Lower leg skin (tissue), 3 donors: ENCODE measurements at regions not wholly inside any gene's neighbourhood (a gene's known extent, or its start where the extent isn't known, plus 50 kb on each side); places are given as distances from the start of the nearest gene placed in this dataset.

ENCODE experiments used
- CTCF ChIP-seq, 3 donors: fragments of 450-650 bp; IDR thresholded peaks; one replicate each; pipeline ENCODE4 v1.5.1; 2016; ENCODE audit warnings: antibody characterized with exemption in 3 of 3, mild to moderate bottlenecking in 3 of 3, moderate library complexity in 2 of 3
- POLR2A ChIP-seq, 2 donors: fragments of 450-650 bp; IDR thresholded peaks; one replicate each; pipeline ENCODE4 v1.6.1; 2016 to 2017; ENCODE audit warnings: antibody characterized with exemption in 2 of 2, mild to moderate bottlenecking in 1 of 2, moderate library complexity in 1 of 2

- TF ChIP-seq CTCF (IDR thresholded peaks at IDR 0.05) = no peak
- no peak for TF ChIP-seq POLR2A (IDR thresholded peaks at IDR 0.05)
These were observed 206.1 kb upstream of the CDH7 start for GRCh38 chr18:65544701-65545100.
